Endothelial cell of umbilical vein (primary cell): ENCODE measurements at regions not wholly inside any gene's neighbourhood (a gene's known extent, or its start where the extent isn't known, plus 50 kb on each side); places are given as distances from the start of the nearest gene placed in this dataset.
"Not testable (repeated sequence)": the region's sequence is repeated elsewhere in the genome, so short reads cannot be mapped to it uniquely, and the experiment has no call there.

Experiments used
- BruUV-seq: library from RNA; stranded (reverse); fragments of 400-500 nt; replicated peaks from 2 replicates; lab custom pipeline; 2021; lab: Mats Ljungman, UMichigan
- CTCF ChIA-PET: fragments of 300-600, 350-600 bp; sonication (Branson Sonifier 250); formaldehyde crosslinking; loops from one replicate; lab custom pipeline; 2021; ENCODE audit warnings: antibody characterized with exemption, inconsistent platforms; lab: Charles Lee
- POLR2A ChIA-PET: fragments of 300-600, 350-600 bp; sonication (Branson Sonifier 250); formaldehyde crosslinking; loops from one replicate; lab custom pipeline; 2021; ENCODE audit warnings: antibody characterized with exemption, inconsistent platforms; lab: Charles Lee
- DNase-seq: peaks from one replicate; pipeline ENCODE4 v3.0.0-alpha.2; 2011; ENCODE audit warnings: low read depth, low spot score
- FAIRE-seq: peaks from 2 replicates; lab custom pipeline; 2011; peaks lifted over from hg19 to GRCh38; lab: Jason Lieb, UNC
- H2AFZ ChIP-seq: 2 replicates; pipeline ENCODE4 v1.6.0; 2012; ENCODE audit warnings: low read depth, low read length, control low read depth, inconsistent platforms
- H3K27ac ChIP-seq: 2 replicates; pipeline ENCODE4 v1.5.1; 2011; ENCODE audit warnings: low read depth, mild to moderate bottlenecking, control low read depth, low read length, moderate library complexity; ENCODE audit not compliant: insufficient read depth
- H3K27me3 ChIP-seq, 2 experiments: 2 replicates each; pipeline versions ENCODE4 v1.6.0 to v1.6.1; 2011; ENCODE audit warnings: low read length in 2 of 2, mixed read lengths in 1 of 2; ENCODE audit not compliant: control insufficient read depth in 2 of 2, insufficient read depth in 2 of 2
- H3K36me3 ChIP-seq, 2 experiments: 2 replicates in 1 of 2; 3 replicates in 1 of 2; pipeline ENCODE4 v1.5.1; 2011; ENCODE audit warnings: low read length in 2 of 2, mild to moderate bottlenecking in 1 of 2, moderate library complexity in 1 of 2; ENCODE audit not compliant: control insufficient read depth in 2 of 2, insufficient read depth in 2 of 2; ENCODE audit errors: extremely low read depth in 1 of 2
- H3K4me1 ChIP-seq: 3 replicates; pipeline ENCODE4 v1.5.1; 2011; ENCODE audit warnings: mild to moderate bottlenecking, low read length; ENCODE audit not compliant: control insufficient read depth, insufficient read depth; ENCODE audit errors: extremely low read depth
- H3K4me2 ChIP-seq: 2 replicates; pipeline ENCODE4 v1.6.1; 2011; ENCODE audit warnings: low read length, control low read depth, mixed read lengths; ENCODE audit not compliant: insufficient read depth
- H3K4me3 ChIP-seq, 3 experiments: fragments of 200-600 bp in 1 of 3; sonication (generic), shearing (Covaris generic) in 1 of 3; replicated peaks in 1 of 3; 2 replicates each; pipeline ENCODE4 v1.5.1; 2011 to 2016; ENCODE audit warnings: control low read depth in 3 of 3, low read length in 3 of 3, mild to moderate bottlenecking in 2 of 3, inconsistent platforms in 1 of 3, low read depth in 1 of 3, moderate library complexity in 1 of 3; ENCODE audit not compliant: insufficient read depth in 1 of 3
- H3K79me2 ChIP-seq: 2 replicates; pipeline ENCODE4 v1.6.0; 2012; ENCODE audit warnings: low read length, inconsistent platforms; ENCODE audit not compliant: control insufficient read depth, insufficient read depth
- H3K9ac ChIP-seq: replicated peaks from 2 replicates; pipeline ENCODE3; 2011; ENCODE audit warnings: low read length, control low read depth; ENCODE audit not compliant: insufficient read depth; ENCODE audit errors: extremely low read depth
- H3K9me1 ChIP-seq: replicated peaks from 3 replicates; pipeline ENCODE4 v1.6.0; 2011; ENCODE audit warnings: mild to moderate bottlenecking, low read length; ENCODE audit not compliant: control insufficient read depth, insufficient read depth; ENCODE audit errors: extremely low read depth
- H3K9me3 ChIP-seq: replicated peaks from 2 replicates; pipeline ENCODE4 v1.5.1; 2012; ENCODE audit warnings: low read length, inconsistent platforms; ENCODE audit not compliant: control insufficient read depth, insufficient read depth
- H4K20me1 ChIP-seq: replicated peaks from 2 replicates; pipeline ENCODE3; 2011; ENCODE audit warnings: mild to moderate bottlenecking, low read length; ENCODE audit not compliant: control insufficient read depth, insufficient read depth; ENCODE audit errors: extremely low read depth
- EZH2 ChIP-seq: IDR thresholded peaks from 2 replicates; pipeline ENCODE4 v1.6.1; 2012; ENCODE audit warnings: borderline replicate concordance, low read depth, mild to moderate bottlenecking, moderate library complexity, low read length, inconsistent platforms; ENCODE audit not compliant: severe bottlenecking
- POLR2AphosphoS5 ChIP-seq: IDR thresholded peaks from 2 replicates; pipeline ENCODE4 v1.6.1; 2012; ENCODE audit warnings: low read depth, mild to moderate bottlenecking, control low read depth, low read length, moderate library complexity; ENCODE audit not compliant: insufficient read depth
- dilution Hi-C: fragments of 300-500 bp; cut with MboI; formaldehyde crosslinking; loops from one replicate; pipeline ENCODE4 v1.15.0; 2019; ENCODE audit warnings: low sequenced_read_pairs; ENCODE audit not compliant: extremely low pct_ligation_motif_present
- intact Hi-C: fragments of 100-400 bp; cut with micrococcal nuclease; formaldehyde crosslinking; loops from one replicate; pipeline ENCODE4 v1.10.0; 2022
- TF ChIP-seq, protein P1 (sequence below), 2 donors: IDR thresholded peaks; 1 replicate in 1 of 2; 2 replicates in 1 of 2; pipeline ENCODE4 v1.5.1; 2011; ENCODE audit warnings: low read length in 2 of 2, mild to moderate bottlenecking in 2 of 2, moderate library complexity in 2 of 2, control low read depth in 1 of 2, inconsistent platforms in 1 of 2, low read depth in 1 of 2; ENCODE audit not compliant: insufficient read depth in 1 of 2; ENCODE audit errors: extremely low read depth in 1 of 2

GRCh38 chr14:21852061-21852664, 178.5 kb upstream of the OR4E1 start:
- BruUV-seq: no TSS peak

DNA sequence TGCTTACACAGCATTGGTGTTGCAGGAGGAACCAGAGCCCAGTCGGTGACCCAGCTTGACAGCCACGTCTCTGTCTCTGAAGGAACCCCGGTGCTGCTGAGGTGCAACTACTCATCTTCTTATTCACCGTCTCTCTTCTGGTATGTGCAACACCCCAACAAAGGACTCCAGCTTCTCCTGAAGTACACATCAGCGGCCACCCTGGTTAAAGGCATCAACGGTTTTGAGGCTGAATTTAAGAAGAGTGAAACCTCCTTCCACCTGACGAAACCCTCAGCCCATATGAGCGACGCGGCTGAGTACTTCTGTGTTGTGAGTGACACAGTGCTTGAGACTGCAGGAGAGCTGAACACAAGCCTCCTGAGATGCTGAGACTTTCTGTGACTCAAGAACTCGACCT, 173.3 kb upstream of the OR4E1 start:
- H3K4me3 ChIP-seq, BruUV-seq, H4K20me1 ChIP-seq, H3K79me2 ChIP-seq, H3K4me1 ChIP-seq, H3K4me2 ChIP-seq, H3K9me3 ChIP-seq, dilution Hi-C loops, FAIRE-seq, intact Hi-C loops, H2AFZ ChIP-seq, H3K9me1 ChIP-seq, H3K9ac ChIP-seq, H3K36me3 ChIP-seq, H3K27ac ChIP-seq, POLR2A ChIA-PET, DNase-seq: not testable (repeated sequence)
- H3K27me3 ChIP-seq: peaks cover 18 to 60% of the 10 kb centered on the region in 2 experiments
- CTCF ChIA-PET: interaction anchor here (0.6 to 2.6 kb wide), 7 partner anchors 10 to 131 kb away, joined by 3 to 21 read pairs (median 6); no protein-coding TSS in a partner anchor

More at GRCh38 chr14:21852061-21852664, 178.5 kb upstream of the OR4E1 start:
- H3K36me3 ChIP-seq: no peaks in the 10 kb centered on the region
- peaks cover 20 to 37% of the 10 kb centered on the region in 2 experiments for H3K27me3 ChIP-seq
- ChIA-PET CTCF (interaction anchor here (0.6 to 2.9 kb wide), 70 partner anchors 9 to 1707 kb away, joined by 3 to 31 read pairs (median 4); no protein-coding TSS in a partner anchor), POLR2A (no interaction called here)
- H3K27ac ChIP-seq: no peak overlapping the region
- dilution Hi-C loops (no loop called here), intact Hi-C loops (no loop called here)
- no peak overlapping the region for H3K4me2 ChIP-seq
- no peak overlapping the region for H3K9ac ChIP-seq
- no peak overlapping the region for H3K4me3 ChIP-seq
- no peak overlapping the region for H2AFZ ChIP-seq
- no peaks in the 10 kb centered on the region for H3K9me3 ChIP-seq
- peak; percentile 58 for DNase-seq
- no peaks in the 10 kb centered on the region for H3K79me2 ChIP-seq
- H3K4me1 ChIP-seq: no peaks in the 10 kb centered on the region
- FAIRE-seq: peak; percentile 99
- no peak for TF ChIP-seq POLR2AphosphoS5
- TF ChIP-seq EZH2: no peak
- TF ChIP-seq, protein P1, sequence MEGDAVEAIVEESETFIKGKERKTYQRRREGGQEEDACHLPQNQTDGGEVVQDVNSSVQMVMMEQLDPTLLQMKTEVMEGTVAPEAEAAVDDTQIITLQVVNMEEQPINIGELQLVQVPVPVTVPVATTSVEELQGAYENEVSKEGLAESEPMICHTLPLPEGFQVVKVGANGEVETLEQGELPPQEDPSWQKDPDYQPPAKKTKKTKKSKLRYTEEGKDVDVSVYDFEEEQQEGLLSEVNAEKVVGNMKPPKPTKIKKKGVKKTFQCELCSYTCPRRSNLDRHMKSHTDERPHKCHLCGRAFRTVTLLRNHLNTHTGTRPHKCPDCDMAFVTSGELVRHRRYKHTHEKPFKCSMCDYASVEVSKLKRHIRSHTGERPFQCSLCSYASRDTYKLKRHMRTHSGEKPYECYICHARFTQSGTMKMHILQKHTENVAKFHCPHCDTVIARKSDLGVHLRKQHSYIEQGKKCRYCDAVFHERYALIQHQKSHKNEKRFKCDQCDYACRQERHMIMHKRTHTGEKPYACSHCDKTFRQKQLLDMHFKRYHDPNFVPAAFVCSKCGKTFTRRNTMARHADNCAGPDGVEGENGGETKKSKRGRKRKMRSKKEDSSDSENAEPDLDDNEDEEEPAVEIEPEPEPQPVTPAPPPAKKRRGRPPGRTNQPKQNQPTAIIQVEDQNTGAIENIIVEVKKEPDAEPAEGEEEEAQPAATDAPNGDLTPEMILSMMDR (IDR thresholded peaks at IDR 0.05; ENCODE audit: extremely low read depth in 1 of 2, insufficient read depth in 1 of 2, low read depth in 1 of 2, low read length in 2 of 2): peak; percentile 76 to 86
- no peaks in the 10 kb centered on the region for H4K20me1 ChIP-seq
- H3K9me1 ChIP-seq: no peaks in the 10 kb centered on the region
